DMS79 (cell line): ENCODE measurements at regions not wholly inside any gene's neighbourhood (a gene's known extent, or its start where the extent isn't known, plus 50 kb on each side); places are given as distances from the start of the nearest gene placed in this dataset.
"Not testable (repeated sequence)": the region's sequence is repeated elsewhere in the genome, so short reads cannot be mapped to it uniquely, and the experiment has no call there.

ENCODE experiments used
- DNase-seq: peaks from one replicate; lab custom pipeline; 2025; lab: John Stamatoyannopoulos, UW

- no peak for DNase-seq
Measured at GRCh38 chr21:35527358-35527757, 478.3 kb upstream of the RUNX1 start.

DNA sequence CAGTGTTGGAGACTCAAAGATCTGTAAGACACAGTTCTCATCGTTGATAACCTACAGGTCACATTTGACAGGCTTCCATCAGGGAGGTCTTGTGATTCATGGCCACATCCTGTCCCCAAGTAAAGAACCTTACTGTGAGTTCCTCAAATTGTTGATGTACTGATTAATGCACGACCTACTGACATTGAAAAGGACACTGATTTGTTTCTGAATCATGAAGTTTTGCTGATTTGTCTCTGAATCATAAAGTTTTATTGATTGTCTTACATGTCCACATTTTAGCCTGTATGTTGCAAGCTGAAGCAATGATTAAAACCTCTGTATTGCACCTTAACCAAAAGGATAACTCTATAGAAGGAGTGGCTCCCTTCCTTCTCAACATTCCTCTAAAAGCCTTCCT, 476.3 kb upstream of the RUNX1 start:
- no peak for DNase-seq

DNA sequence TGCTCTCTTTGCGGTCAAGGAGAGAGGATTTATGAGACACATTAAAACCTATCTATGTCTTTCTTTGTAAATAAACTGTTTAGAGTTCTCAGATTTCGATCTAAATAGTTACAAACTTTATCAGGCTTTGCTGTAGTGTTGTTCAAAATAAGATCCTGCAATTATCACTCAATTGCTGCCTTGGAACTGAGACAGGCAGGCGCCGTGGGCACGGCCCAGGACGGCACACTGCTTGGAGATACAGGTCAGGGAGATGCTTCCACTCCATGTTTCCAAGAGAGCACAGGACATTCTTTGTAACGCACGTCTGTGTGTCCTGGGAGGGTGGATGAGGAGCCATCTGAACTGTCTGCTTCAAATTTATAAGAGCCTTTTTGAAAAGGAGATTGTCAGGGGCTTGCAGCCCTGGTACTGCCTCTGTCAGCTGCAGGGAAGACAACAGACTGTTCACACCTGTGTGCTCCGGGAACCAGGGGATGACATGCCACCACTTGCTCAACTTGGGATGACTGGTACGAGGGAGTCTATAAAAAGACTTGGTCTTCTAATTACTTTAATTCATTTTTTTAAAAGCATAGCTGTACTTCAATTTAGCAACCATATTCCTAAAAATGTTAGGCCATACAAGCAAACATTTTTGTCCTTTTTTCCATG, 472.9 kb upstream of the RUNX1 start:
- no peak for DNase-seq

DNA sequence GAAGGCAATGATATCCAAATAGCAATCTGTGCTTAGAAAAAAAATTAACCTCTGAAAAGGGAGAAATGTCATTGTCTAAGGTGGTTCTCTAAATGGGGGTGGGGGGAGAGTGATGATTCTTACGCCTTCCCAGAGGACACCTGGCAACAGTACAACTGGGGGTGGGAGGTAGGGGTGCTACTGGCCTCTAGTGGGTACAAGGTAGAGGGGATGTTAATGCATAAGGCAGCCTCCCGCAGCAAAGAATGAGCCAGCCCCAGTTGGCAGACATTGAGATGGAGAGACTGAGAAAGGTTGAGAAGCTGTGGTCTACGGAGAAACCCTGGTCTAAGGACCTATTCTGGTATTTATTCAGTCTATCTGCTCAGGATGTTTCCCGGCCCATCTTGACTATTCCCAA, 472.2 kb upstream of the RUNX1 start:
- no peak for DNase-seq

DNA sequence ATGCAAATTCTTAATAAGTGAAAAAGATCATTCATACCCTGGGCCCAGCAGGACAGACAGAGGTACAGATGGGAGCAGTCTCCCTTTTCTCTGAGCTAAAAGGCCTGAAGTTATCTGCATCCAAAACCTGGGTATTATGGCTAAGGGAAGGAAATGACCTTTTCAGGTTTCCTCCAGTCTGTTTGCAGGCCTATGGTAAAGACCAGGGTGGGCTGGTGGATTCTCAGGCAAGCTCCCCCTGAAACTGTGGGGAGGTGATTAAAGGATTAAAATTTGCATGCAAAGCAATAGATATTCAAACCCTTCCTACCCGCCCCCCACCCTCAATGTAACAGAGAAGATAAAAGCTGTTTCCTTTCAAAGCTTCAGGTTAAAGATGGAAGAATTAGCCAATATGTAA, 471.8 kb upstream of the RUNX1 start:
- no peak for DNase-seq

- DNase-seq: no peak
Measured at GRCh38 chr21:35520302-35520701, 471.2 kb upstream of the RUNX1 start.

DNA sequence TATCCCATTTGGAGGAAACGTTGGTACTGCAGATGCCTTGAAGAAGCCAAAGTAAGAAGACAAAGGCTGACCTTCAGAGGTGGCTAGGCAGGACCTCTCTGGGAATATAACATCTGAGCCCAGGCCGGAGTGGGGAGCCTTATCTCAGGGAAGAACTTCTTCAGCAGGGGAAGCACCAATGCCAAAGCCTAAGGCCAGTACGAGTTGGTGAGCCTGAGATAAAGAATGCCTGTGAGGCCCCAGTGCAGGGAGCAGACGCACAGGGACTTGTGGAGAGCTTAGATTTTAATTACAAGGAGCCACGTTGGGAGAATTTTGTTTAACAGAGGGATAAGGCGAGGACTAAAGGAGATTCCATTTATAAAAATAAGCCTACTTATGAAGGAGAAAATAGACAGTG, 468.8 kb upstream of the RUNX1 start:
- no peak for DNase-seq

- DNase-seq: not testable (repeated sequence)
Measured at GRCh38 chr21:35516292-35516691, 467.2 kb upstream of the RUNX1 start.

DNA sequence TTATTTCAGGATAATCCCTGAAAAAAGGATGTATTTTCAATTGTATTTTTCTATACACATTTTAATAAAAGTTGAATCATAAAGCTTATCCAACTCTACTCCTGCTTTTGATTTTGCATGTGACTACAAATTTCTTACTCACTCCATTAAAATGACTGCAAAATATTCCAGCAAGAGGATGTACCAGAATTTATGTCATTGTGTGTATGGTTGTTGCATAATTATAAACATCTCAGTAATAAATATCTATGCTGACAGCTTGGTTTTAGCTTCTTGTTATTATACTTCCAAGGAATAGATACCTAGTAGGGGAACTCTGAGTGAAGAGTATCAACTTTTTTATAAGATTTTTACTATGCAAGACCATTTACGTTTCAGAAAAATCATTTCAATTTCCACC, 463.2 kb upstream of the RUNX1 start:
- DNase-seq: no peak

DNA sequence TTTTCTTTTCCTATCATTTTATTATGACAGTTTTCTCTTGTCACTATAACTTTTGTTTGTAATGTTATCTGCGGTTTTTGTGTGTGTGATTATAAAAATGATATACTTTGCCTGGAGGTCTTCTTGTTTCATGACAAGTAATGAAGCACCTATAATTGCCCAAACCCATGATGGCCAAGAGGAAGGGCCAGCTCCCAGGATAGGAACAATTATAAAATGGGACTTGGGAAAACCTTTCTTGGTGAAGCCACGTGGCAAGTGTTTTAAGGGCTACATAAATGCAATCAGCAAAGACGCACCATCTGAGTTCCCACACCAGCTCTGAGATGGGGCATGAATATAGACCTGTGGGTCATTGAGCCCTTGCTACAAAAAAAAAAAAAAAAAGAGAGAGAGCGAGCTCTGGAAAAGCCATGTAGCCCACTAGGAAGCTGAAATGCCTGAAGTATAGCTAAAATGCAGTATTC, 462.6 kb upstream of the RUNX1 start:
- DNase-seq: no peak

GRCh38 chr21:35510957-35511695, 462.0 kb upstream of the RUNX1 start:
- no peak for DNase-seq

DNA sequence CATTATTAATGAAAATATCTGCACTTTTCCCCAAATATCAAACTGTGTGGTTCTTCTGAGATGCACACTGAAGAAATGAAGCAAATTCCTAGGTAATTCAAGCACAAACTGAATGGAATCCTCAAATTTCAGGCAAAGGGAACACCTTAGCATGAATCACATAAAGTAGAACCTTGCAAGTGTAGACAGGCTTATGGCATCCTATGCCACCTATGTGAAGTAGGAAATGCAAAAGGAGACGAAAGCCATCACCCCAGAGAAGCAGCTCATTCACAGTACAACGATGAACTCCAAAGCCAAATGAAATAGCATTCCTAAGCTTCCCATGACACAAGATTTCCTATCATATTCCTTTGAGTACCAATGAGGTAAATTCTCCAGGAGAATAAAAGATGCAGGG, 461.2 kb upstream of the RUNX1 start:
- DNase-seq: no peak

DNA sequence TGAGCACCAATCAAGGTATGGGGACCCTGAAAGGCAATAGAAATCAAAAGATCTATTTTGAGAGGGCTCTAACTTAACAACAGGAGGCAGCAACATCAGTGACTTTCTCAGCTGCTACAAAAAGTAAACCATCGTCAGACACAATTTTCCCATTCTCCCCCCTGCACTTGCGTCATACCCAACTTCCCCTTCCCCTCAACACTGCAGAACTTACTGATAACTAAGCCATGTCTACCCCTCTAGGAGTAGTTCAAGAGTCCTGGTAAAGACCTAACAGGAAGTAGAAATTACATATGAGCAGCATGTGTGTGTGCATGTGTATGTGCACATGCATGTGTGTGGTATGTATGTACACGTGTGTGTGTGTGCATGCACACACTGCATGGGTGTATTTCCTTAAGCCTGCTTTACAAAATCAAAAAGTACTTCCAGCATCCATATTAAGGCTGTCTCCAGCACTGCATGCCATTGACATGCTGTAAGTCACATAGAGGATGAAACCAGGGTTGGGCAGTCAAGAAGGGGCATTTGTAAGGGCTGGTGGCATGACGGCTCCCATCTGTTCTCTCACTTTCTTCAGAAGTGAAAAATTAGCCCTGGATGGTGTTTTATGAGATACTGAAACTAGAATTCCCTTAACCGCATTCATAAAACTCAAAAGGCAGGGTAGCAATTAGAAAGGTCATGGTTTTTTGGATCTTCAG, 460.1 kb upstream of the RUNX1 start:
- DNase-seq: no peak

GRCh38 chr21:35508139-35508888, 459.2 kb upstream of the RUNX1 start:
- no peak for DNase-seq

- DNase-seq: no peak
Measured at GRCh38 chr21:35507181-35507759, 458.2 kb upstream of the RUNX1 start.

GRCh38 chr21:35506771-35507170, 457.7 kb upstream of the RUNX1 start:
- no peak for DNase-seq

GRCh38 chr21:35506352-35506751, 457.2 kb upstream of the RUNX1 start:
- no peak for DNase-seq

- no peak for DNase-seq
Measured at GRCh38 chr21:35504951-35505466, 455.9 kb upstream of the RUNX1 start.

GRCh38 chr21:35504277-35504676, 455.2 kb upstream of the RUNX1 start:
- DNase-seq: no peak

- no peak for DNase-seq
Measured at GRCh38 chr21:35503671-35504070, 454.6 kb upstream of the RUNX1 start.

GRCh38 chr21:35502821-35503220, 453.7 kb upstream of the RUNX1 start:
- DNase-seq: no peak

- not testable (repeated sequence) for DNase-seq
Measured at GRCh38 chr21:35497522-35497921, 448.4 kb upstream of the RUNX1 start.
